ENCODE measurements at regions not wholly inside any gene's neighbourhood (a gene's known extent, or its start where the extent isn't known, plus 50 kb on each side); places are given as distances from the start of the nearest gene placed in this dataset.

DNA sequence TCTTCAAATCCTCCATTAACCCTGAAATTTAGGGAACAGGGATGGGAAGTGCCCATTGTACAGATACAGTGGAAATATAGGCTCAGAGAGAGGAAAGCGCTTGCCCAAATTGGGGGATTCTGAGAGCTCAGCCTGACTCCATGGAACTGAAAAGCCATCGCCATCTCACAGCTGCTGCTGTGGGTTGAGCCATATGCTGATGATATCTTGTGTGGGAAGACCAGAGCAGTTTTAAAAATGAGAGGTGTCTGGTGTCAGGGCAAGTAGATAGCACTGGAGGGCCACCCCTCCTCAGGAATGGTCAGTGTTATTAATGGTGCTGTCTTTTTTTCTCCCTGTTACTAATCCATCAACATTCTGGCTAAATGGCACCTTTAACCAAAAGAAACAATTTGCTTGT, 50.9 kb upstream of the C5orf58 start:
- TF ChIP-seq, protein P1, sequence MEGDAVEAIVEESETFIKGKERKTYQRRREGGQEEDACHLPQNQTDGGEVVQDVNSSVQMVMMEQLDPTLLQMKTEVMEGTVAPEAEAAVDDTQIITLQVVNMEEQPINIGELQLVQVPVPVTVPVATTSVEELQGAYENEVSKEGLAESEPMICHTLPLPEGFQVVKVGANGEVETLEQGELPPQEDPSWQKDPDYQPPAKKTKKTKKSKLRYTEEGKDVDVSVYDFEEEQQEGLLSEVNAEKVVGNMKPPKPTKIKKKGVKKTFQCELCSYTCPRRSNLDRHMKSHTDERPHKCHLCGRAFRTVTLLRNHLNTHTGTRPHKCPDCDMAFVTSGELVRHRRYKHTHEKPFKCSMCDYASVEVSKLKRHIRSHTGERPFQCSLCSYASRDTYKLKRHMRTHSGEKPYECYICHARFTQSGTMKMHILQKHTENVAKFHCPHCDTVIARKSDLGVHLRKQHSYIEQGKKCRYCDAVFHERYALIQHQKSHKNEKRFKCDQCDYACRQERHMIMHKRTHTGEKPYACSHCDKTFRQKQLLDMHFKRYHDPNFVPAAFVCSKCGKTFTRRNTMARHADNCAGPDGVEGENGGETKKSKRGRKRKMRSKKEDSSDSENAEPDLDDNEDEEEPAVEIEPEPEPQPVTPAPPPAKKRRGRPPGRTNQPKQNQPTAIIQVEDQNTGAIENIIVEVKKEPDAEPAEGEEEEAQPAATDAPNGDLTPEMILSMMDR (IDR thresholded peaks at IDR 0.05): no peak
- TF ChIP-seq SP1 (CRISPR knock-in tag; conservative IDR thresholded peaks at IDR 0.05) (no peak), ZNF263 (CRISPR knock-in tag; IDR thresholded peaks at IDR 0.05; ENCODE audit: low read depth) (no peak), ZBTB21 (CRISPR knock-in tag; IDR thresholded peaks at IDR 0.05; ENCODE audit: borderline replicate concordance) (no peak), TCF7 (CRISPR knock-in tag; IDR thresholded peaks at IDR 0.05; ENCODE audit: low read depth) (no peak), SMAD3 (CRISPR knock-in tag; IDR thresholded peaks at IDR 0.05; ENCODE audit: borderline replicate concordance) (no peak), NR2C2 (CRISPR knock-in tag; IDR thresholded peaks at IDR 0.05) (no peak), ZNF317 (CRISPR knock-in tag; IDR thresholded peaks at IDR 0.05; ENCODE audit: borderline replicate concordance, low read depth) (no peak), CREM (CRISPR knock-in tag; IDR thresholded peaks at IDR 0.05) (no peak)
- TF ChIP-seq, protein P2, sequence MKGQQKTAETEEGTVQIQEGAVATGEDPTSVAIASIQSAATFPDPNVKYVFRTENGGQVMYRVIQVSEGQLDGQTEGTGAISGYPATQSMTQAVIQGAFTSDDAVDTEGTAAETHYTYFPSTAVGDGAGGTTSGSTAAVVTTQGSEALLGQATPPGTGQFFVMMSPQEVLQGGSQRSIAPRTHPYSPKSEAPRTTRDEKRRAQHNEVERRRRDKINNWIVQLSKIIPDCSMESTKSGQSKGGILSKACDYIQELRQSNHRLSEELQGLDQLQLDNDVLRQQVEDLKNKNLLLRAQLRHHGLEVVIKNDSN (CRISPR knock-in tag; IDR thresholded peaks at IDR 0.05): no peak
